HepG2 (cell line): ENCODE measurements at regions not wholly inside any gene's neighbourhood (a gene's known extent, or its start where the extent isn't known, plus 50 kb on each side); places are given as distances from the start of the nearest gene placed in this dataset.

Experiments
- ATAC-seq: fragments of 200-7000 bp; cut with Tn5 transposase; 3 replicates; pipeline ENCODE4 v1.9.1; 2020; ENCODE audit warnings: mild to moderate bottlenecking, moderate library complexity
- BruUV-seq: library from RNA; stranded (reverse); fragments of 400-500 nt; replicated peaks from 2 replicates; lab custom pipeline; 2021; lab: Mats Ljungman, UMichigan
- CTCF ChIA-PET: fragments of 300-600 bp; formaldehyde crosslinking; extraction: SDS; loops from one replicate; lab custom pipeline; 2021; ENCODE audit warnings: low total read pairs, inconsistent platforms, low intra/inter-chr PET ratio; lab: Yijun Ruan, JAX
- POLR2A ChIA-PET: fragments of 350-600 bp; sonication (Branson Sonifier 250); formaldehyde crosslinking; loops from one replicate; lab custom pipeline; 2020; ENCODE audit warnings: antibody characterized with exemption, inconsistent platforms; lab: Yijun Ruan, JAX
- DNase-seq: peaks from one replicate; pipeline ENCODE4 v3.0.0-alpha.2; 2015; ENCODE audit warnings: low spot score
- FAIRE-seq: peaks from 3 replicates; lab custom pipeline; 2011; peaks lifted over from hg19 to GRCh38; lab: Jason Lieb, UNC
- H2AFZ ChIP-seq: one replicate; pipeline ENCODE4 v1.6.1; 2011; ENCODE audit warnings: low read length, inconsistent platforms
- H3K27ac ChIP-seq: fragments of 300-600 bp; 3 replicates; pipeline ENCODE4 v1.8.0; 2011; ENCODE audit warnings: mixed run types, mild to moderate bottlenecking, mixed read lengths, low read length, inconsistent platforms; ENCODE audit not compliant: insufficient read depth; ENCODE audit errors: extremely low read length
- H3K27me3 ChIP-seq, 2 experiments: fragments of 200-600 bp in 1 of 2; 2 replicates in 1 of 2; 3 replicates in 1 of 2; pipeline versions ENCODE4 v1.6.0 to v1.8.0; 2011; ENCODE audit warnings: low read length in 2 of 2, mild to moderate bottlenecking in 2 of 2, moderate library complexity in 2 of 2, inconsistent platforms in 1 of 2; ENCODE audit not compliant: insufficient read depth in 2 of 2, control insufficient read depth in 1 of 2
- H3K36me3 ChIP-seq, 2 experiments: fragments of 200-600 bp in 1 of 2; replicated peaks in 1 of 2; 2 replicates in 1 of 2; 3 replicates in 1 of 2; pipeline versions ENCODE4 v1.5.1 to v1.8.0; 2011; ENCODE audit warnings: low read length in 2 of 2, inconsistent platforms in 1 of 2; ENCODE audit not compliant: insufficient read depth in 2 of 2, control insufficient read depth in 1 of 2
- H3K4me1 ChIP-seq: 2 replicates; pipeline ENCODE4 v1.5.1; 2012; ENCODE audit warnings: low read length, inconsistent platforms; ENCODE audit not compliant: insufficient read depth
- H3K4me2 ChIP-seq: 2 replicates; pipeline ENCODE4 v1.6.0; 2011; ENCODE audit warnings: low read depth, low read length, inconsistent platforms
- H3K4me3 ChIP-seq, 3 experiments: fragments of 200-600 bp in 1 of 3; sonication (generic), shearing (Covaris generic) in 1 of 3; replicated peaks in 1 of 3; 2 replicates each; pipeline ENCODE4 v1.5.1; 2011 to 2016; ENCODE audit warnings: low read length in 3 of 3, inconsistent platforms in 2 of 3, low read depth in 2 of 3, mild to moderate bottlenecking in 2 of 3, control low read depth in 1 of 3, mixed read lengths in 1 of 3; ENCODE audit not compliant: insufficient read depth in 1 of 3
- H3K79me2 ChIP-seq: one replicate; pipeline ENCODE4 v1.6.1; 2011; ENCODE audit warnings: low read length, inconsistent platforms; ENCODE audit not compliant: insufficient read depth
- H3K9ac ChIP-seq: 2 replicates; pipeline ENCODE4 v1.6.0; 2011; ENCODE audit warnings: mild to moderate bottlenecking, low read depth, low read length, inconsistent platforms; ENCODE audit not compliant: insufficient read depth
- H3K9me3 ChIP-seq: 2 replicates; pipeline ENCODE4 v1.5.1; 2012; ENCODE audit warnings: mild to moderate bottlenecking, low read length
- H4K20me1 ChIP-seq: 2 replicates; pipeline ENCODE4 v1.6.0; 2011; ENCODE audit warnings: inconsistent platforms, mild to moderate bottlenecking, low read length, moderate library complexity; ENCODE audit not compliant: insufficient read depth
- GATAD2A ChIP-seq: IDR thresholded peaks from 2 replicates; pipeline ENCODE4 v1.6.1; 2016
- NCOA1 ChIP-seq: sonication (generic); formaldehyde crosslinking; IDR thresholded peaks from 2 replicates; pipeline ENCODE4 v1.9.0; 2021; ENCODE audit warnings: missing genetic modification reagents
- SNRNP70 ChIP-seq: fragments of 200-400 bp; formaldehyde crosslinking; IDR thresholded peaks from 2 replicates; pipeline ENCODE4 v1.6.1; 2017; ENCODE audit warnings: mild to moderate bottlenecking, low read depth, low read length, moderate library complexity
- SP2 ChIP-seq: sonication (generic); formaldehyde crosslinking; IDR thresholded peaks from 2 replicates; pipeline ENCODE4 v1.5.1; 2020; ENCODE audit warnings: mild to moderate bottlenecking, missing genetic modification reagents
- STAG1 ChIP-seq: sonication (generic); formaldehyde crosslinking; IDR thresholded peaks from 2 replicates; pipeline ENCODE4 v1.4.0; 2020; ENCODE audit warnings: missing genetic modification reagents
- TBP ChIP-seq: sonication (generic); formaldehyde crosslinking; IDR thresholded peaks from 2 replicates; pipeline ENCODE4 v1.5.0; 2020; ENCODE audit warnings: missing genetic modification reagents
- ZFAT ChIP-seq: sonication (generic); formaldehyde crosslinking; conservative IDR thresholded peaks from 2 replicates; pipeline ENCODE4 v1.8.1; 2023; ENCODE audit warnings: missing genetic modification reagents, inconsistent platforms
- ZNF747 ChIP-seq: sonication (generic); formaldehyde crosslinking; IDR thresholded peaks from 2 replicates; pipeline ENCODE4 v1.8.1; 2023; ENCODE audit warnings: missing genetic modification reagents, mild to moderate bottlenecking, borderline replicate concordance
- ZNF781 ChIP-seq: sonication (generic); formaldehyde crosslinking; IDR thresholded peaks from 2 replicates; pipeline ENCODE4 v1.5.1; 2020; ENCODE audit warnings: borderline replicate concordance, mild to moderate bottlenecking, missing genetic modification reagents; ENCODE audit errors: not compliant biosample characterization
- WGBS: methylation state at CpG from one replicate; pipeline ENCODE4 v1.1.6; 2017; ENCODE audit warnings: low lambda C conversion rate; 5-methylcytosine and 5-hydroxymethylcytosine counted together
- in situ Hi-C: cut with HindIII; loops from 2 replicates; pipeline ENCODE4 v1.10.0; 2017; ENCODE audit warnings: low pct_unique_long_range_greater_than_20kb; ENCODE audit not compliant: extremely low pct_ligation_motif_present
- intact Hi-C: fragments of 100-400 bp; cut with micrococcal nuclease; formaldehyde crosslinking; loops from one replicate; pipeline ENCODE4 v1.10.0; 2022; ENCODE audit not compliant: unreplicated experiment
- TF ChIP-seq, protein P1 (sequence below): sonication (generic); formaldehyde crosslinking; IDR thresholded peaks from 2 replicates; pipeline ENCODE4 v1.5.1; 2020; ENCODE audit warnings: mild to moderate bottlenecking, missing genetic modification reagents, moderate library complexity

DNA sequence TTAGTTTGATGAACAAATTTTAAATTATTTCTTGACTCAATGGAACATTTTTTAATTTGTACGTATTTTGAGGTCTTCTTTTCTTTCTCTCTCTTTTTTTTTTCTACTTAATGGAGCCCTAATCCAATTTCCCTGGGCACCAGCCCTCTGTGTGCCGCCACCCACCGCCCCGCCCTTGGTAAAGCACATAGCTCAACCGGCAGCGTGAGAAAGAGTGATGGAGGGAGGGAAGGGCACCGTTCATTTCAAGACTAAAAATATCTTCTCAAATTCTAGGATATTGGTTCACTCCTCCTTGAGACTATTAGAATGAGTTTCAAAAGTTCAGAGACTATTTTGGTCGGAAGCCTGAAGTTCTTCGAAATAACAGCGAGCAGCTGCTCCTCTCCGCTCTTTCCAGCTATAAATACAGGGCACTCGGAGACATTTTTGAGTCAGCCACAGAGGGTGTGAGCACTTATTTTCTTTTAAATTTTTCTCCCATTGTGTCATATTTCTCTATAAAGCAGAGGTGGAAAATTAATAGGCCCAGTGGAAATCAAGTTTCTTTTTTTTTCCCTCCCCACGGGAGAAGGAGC is 731.7 kb upstream of the ID2 start:
- Histone ChIP-seq H3K36me3 (no peaks in the 10 kb centered on the region), H3K4me2 (no peak overlapping the region), H3K9me3 (no peaks in the 10 kb centered on the region), H3K9ac (no peak overlapping the region), H4K20me1 (no peaks in the 10 kb centered on the region), H3K79me2 (no peaks in the 10 kb centered on the region), H2AFZ (no peak overlapping the region), H3K27ac (no peak overlapping the region), H3K4me3 (no peak overlapping the region), H3K4me1 (peaks cover 14% of the 10 kb centered on the region), H3K27me3 (peaks cover 0 to 43% of the 10 kb centered on the region in 2 experiments; a peak in 4 of 5 replicates)
- intact Hi-C loops, result no loop called here
- no peak for DNase-seq
- in situ Hi-C loops, result no loop called here
- WGBS, result 63% methylated on average over 13 of the region's 13 CpGs
- TF ChIP-seq SP2 (CRISPR knock-in tag) (no peak), TBP (no peak), ZNF747 (CRISPR knock-in tag) (no peak), SNRNP70 (no peak), ZNF781 (CRISPR knock-in tag) (no peak)
- TF ChIP-seq, protein P1, sequence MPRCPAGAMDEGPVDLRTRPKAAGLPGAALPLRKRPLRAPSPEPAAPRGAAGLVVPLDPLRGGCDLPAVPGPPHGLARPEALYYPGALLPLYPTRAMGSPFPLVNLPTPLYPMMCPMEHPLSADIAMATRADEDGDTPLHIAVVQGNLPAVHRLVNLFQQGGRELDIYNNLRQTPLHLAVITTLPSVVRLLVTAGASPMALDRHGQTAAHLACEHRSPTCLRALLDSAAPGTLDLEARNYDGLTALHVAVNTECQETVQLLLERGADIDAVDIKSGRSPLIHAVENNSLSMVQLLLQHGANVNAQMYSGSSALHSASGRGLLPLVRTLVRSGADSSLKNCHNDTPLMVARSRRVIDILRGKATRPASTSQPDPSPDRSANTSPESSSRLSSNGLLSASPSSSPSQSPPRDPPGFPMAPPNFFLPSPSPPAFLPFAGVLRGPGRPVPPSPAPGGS, result no peak
- no peak for ATAC-seq
- BruUV-seq, result no TSS peak
- FAIRE-seq, result no peak
- ChIA-PET POLR2A (no interaction called here), CTCF (no interaction called here)

DNA sequence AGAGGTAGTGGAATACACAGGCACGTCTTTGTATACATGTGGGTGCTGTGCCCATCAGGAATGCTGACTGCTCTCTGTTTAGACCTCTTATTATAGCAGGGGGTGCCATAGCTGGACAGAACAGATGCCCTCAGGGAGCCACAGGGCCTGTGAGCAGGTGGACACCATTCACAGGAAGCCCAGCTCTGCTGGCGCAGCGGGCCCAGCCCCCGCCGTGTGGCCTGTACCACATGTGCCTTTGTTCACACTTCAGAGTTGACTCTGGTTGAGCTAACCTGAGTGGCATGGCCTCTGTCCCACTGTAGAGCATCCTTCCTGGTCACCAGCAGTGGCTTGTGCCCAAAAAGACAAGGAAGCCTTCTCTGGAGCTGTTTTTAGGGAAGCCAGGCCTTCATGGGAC is 730.9 kb upstream of the ID2 start:
- H3K36me3 ChIP-seq, result no peaks in the 10 kb centered on the region
- no peaks in the 10 kb centered on the region for H4K20me1 ChIP-seq
- peaks cover 0 to 48% of the 10 kb centered on the region in 2 experiments; a peak in 4 of 5 replicates for H3K27me3 ChIP-seq
- H3K79me2 ChIP-seq, result no peaks in the 10 kb centered on the region
- peaks cover 14% of the 10 kb centered on the region for H3K4me1 ChIP-seq
- no peak overlapping the region for H3K9ac ChIP-seq
- H3K9me3 ChIP-seq, result no peaks in the 10 kb centered on the region
- no peak overlapping the region for H3K27ac ChIP-seq
- no peak overlapping the region for H3K4me2 ChIP-seq
- WGBS, result 79% methylated on average over 5 of the region's 5 CpGs
- BruUV-seq, result no TSS peak
- no peak for FAIRE-seq
- CTCF ChIA-PET, result no interaction called here
- in situ Hi-C loops (no loop called here), intact Hi-C loops (no loop called here)
- ATAC-seq, result no peak
- no peak overlapping the region for H3K4me3 ChIP-seq
- no peak for DNase-seq
- POLR2A ChIA-PET, result no interaction called here
- H2AFZ ChIP-seq, result no peak overlapping the region
- TF ChIP-seq NCOA1 (CRISPR knock-in tag) (no peak), STAG1 (CRISPR knock-in tag) (no peak), ZFAT (CRISPR knock-in tag) (no peak), GATAD2A (CRISPR knock-in tag) (no peak)
